PC-9 (cell line): ENCODE measurements at regions not wholly inside any gene's neighbourhood (a gene's known extent, or its start where the extent isn't known, plus 50 kb on each side); places are given as distances from the start of the nearest gene placed in this dataset.

Source experiments
- BruUV-seq: library from RNA; stranded (reverse); fragments of 400-500 nt; replicated peaks from 2 replicates; lab custom pipeline; 2021; lab: Mats Ljungman, UMichigan
- CTCF ChIA-PET: fragments of 300-600 bp; sonication (Branson Sonifier 250); formaldehyde crosslinking; loops from one replicate; lab custom pipeline; 2022; ENCODE audit warnings: antibody characterized with exemption; lab: Charles Lee
- POLR2A ChIA-PET: fragments of 300-600 bp; sonication (Branson Sonifier 250); formaldehyde crosslinking; loops from one replicate; lab custom pipeline; 2022; ENCODE audit warnings: antibody characterized with exemption; ENCODE audit not compliant: unreplicated experiment; lab: Charles Lee
- DNase-seq, 2 experiments: peaks; one replicate each; pipeline versions ENCODE4 v3.0.0 to v3.0.0-alpha.2; 2015 to 2022; ENCODE audit warnings: mixed read lengths in 1 of 2
- H2AFZ ChIP-seq: fragments of 200-600 bp; sonication (generic); 2 replicates; pipeline ENCODE4 v1.8.1; 2017; ENCODE audit warnings: antibody characterized with exemption
- H3F3A ChIP-seq: fragments of 200-600 bp; sonication (generic); 2 replicates; pipeline ENCODE4 v1.8.1; 2017; ENCODE audit warnings: antibody characterized with exemption, mild to moderate bottlenecking, low read depth; ENCODE audit not compliant: insufficient read depth
- H3K27ac ChIP-seq: fragments of 200-600 bp; sonication (generic); 2 replicates; pipeline ENCODE4 v1.6.1; 2016; ENCODE audit warnings: mixed run types
- H3K27me3 ChIP-seq: fragments of 200-600 bp; sonication (generic); 2 replicates; pipeline ENCODE4 v1.6.1; 2016; ENCODE audit warnings: low read depth, mixed run types; ENCODE audit not compliant: insufficient read depth
- H3K36me3 ChIP-seq: fragments of 200-600 bp; sonication (generic); 2 replicates; pipeline ENCODE4 v1.6.1; 2016; ENCODE audit warnings: low read depth, mixed run types
- H3K4me1 ChIP-seq: fragments of 200-600 bp; sonication (generic); replicated peaks from 2 replicates; pipeline ENCODE4 v1.6.1; 2016; ENCODE audit warnings: mixed run types; ENCODE audit not compliant: insufficient read depth
- H3K4me2 ChIP-seq: fragments of 200-600 bp; sonication (generic); 2 replicates; pipeline ENCODE4 v1.6.1; 2017; ENCODE audit warnings: mixed run types
- H3K4me3 ChIP-seq: fragments of 200-600 bp; sonication (generic); 2 replicates; pipeline ENCODE4 v1.6.1; 2016; ENCODE audit warnings: mixed run types
- H3K79me2 ChIP-seq: fragments of 200-600 bp; sonication (generic); 2 replicates; pipeline ENCODE4 v1.6.1; 2017; ENCODE audit warnings: low read depth, mixed run types
- H3K9me2 ChIP-seq: fragments of 200-600 bp; sonication (generic); 2 replicates; pipeline ENCODE4 v1.8.1; 2017; ENCODE audit warnings: mild to moderate bottlenecking; ENCODE audit not compliant: insufficient read depth
- H3K9me3 ChIP-seq: fragments of 200-600 bp; sonication (generic); 2 replicates; pipeline ENCODE4 v1.8.1; 2016; ENCODE audit warnings: low read depth; ENCODE audit not compliant: insufficient read depth
- H4K20me1 ChIP-seq: fragments of 200-600 bp; sonication (generic); 2 replicates; pipeline ENCODE4 v1.8.1; 2017; ENCODE audit not compliant: insufficient read depth
- EZH2 ChIP-seq: fragments of 200-600 bp; sonication (generic); IDR thresholded peaks from 2 replicates; pipeline ENCODE4 v1.8.0; 2017; ENCODE audit warnings: antibody characterized with exemption, low read depth
- intact Hi-C: fragments of 100-400 bp; cut with micrococcal nuclease; formaldehyde crosslinking; loops from one replicate; pipeline ENCODE4 v1.10.0; 2022; ENCODE audit not compliant: unreplicated experiment
- TF ChIP-seq, protein P1 (sequence below): fragments of 200-600 bp; sonication (generic); conservative IDR thresholded peaks from 2 replicates; pipeline ENCODE4 v1.6.1; 2017; ENCODE audit warnings: mixed run types, antibody characterized with exemption, mild to moderate bottlenecking, moderate library complexity

DNA sequence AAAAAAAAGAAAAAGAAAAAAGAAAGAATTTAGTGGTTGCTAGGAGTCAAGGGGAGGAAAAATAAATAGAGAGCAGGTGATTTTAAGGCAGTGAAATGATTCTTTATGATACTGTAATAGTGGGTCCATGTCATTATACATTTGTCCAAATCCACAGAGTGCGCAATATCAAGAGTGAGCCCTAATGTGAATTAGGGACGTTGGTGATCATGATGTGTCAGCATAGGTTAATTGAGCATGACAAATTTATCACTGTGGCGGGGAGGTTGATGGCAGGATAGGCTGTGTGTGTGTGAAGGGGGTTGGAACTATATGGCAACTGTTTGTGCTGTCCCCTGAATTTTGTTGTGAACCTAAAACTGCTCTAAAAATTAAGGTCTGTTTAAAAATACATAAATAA is 357.8 kb downstream of the ICE1 start:
- POLR2A ChIA-PET: no interaction called here
- CTCF ChIA-PET: no interaction called here
- H3K36me3 ChIP-seq: no peaks in the 10 kb centered on the region
- no peaks in the 10 kb centered on the region for H3K79me2 ChIP-seq
- no peak for DNase-seq
- H3K9me2 ChIP-seq: no peaks in the 10 kb centered on the region
- H2AFZ ChIP-seq: no peak overlapping the region
- intact Hi-C loops: no loop called here
- TF ChIP-seq EZH2: no peak
- TF ChIP-seq, protein P1, sequence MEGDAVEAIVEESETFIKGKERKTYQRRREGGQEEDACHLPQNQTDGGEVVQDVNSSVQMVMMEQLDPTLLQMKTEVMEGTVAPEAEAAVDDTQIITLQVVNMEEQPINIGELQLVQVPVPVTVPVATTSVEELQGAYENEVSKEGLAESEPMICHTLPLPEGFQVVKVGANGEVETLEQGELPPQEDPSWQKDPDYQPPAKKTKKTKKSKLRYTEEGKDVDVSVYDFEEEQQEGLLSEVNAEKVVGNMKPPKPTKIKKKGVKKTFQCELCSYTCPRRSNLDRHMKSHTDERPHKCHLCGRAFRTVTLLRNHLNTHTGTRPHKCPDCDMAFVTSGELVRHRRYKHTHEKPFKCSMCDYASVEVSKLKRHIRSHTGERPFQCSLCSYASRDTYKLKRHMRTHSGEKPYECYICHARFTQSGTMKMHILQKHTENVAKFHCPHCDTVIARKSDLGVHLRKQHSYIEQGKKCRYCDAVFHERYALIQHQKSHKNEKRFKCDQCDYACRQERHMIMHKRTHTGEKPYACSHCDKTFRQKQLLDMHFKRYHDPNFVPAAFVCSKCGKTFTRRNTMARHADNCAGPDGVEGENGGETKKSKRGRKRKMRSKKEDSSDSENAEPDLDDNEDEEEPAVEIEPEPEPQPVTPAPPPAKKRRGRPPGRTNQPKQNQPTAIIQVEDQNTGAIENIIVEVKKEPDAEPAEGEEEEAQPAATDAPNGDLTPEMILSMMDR: no peak
- peaks cover 7% of the 10 kb centered on the region; the same call in 1 of the 2 replicates for H3K27me3 ChIP-seq
- no peak overlapping the region for H3K4me3 ChIP-seq
- H3K4me2 ChIP-seq: no peak overlapping the region
- H4K20me1 ChIP-seq: no peaks in the 10 kb centered on the region
- H3K4me1 ChIP-seq: no peaks in the 10 kb centered on the region
- no TSS peak for BruUV-seq
- no peaks in the 10 kb centered on the region for H3K9me3 ChIP-seq
- no peak overlapping the region for H3K27ac ChIP-seq
- H3F3A ChIP-seq: no peaks in the 10 kb centered on the region; the same call in 1 of the 2 replicates

DNA sequence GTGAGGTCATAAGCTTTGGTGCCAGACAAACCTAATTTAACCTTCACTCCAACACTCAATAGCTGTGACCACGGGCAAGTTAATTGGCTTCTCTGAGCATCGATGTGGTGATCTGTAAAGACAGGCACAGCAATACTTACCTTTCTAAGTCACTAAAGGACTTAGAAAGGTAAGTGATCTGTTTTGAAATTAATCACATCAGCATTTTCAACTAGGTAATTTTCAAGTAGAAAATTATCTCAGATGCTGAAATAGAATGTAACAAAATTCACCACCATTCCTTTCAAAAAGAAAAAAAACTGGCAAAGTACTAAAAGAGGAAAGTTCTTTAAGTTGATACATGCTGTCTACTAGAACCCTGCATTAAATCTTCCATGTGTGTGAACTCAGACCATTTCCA is 354.5 kb downstream of the ICE1 start:
- Histone ChIP-seq H2AFZ (no peak overlapping the region), H3F3A (no peaks in the 10 kb centered on the region; the same call in 1 of the 2 replicates), H4K20me1 (no peaks in the 10 kb centered on the region), H3K36me3 (no peaks in the 10 kb centered on the region), H3K27me3 (peaks cover 7% of the 10 kb centered on the region; the same call in 1 of the 2 replicates), H3K9me3 (no peaks in the 10 kb centered on the region), H3K79me2 (no peaks in the 10 kb centered on the region), H3K9me2 (no peaks in the 10 kb centered on the region), H3K4me2 (no peak overlapping the region), H3K4me3 (no peak overlapping the region), H3K4me1 (no peaks in the 10 kb centered on the region), H3K27ac (no peak overlapping the region)
- intact Hi-C loops: no loop called here
- TF ChIP-seq, protein P1: no peak
- no peak for TF ChIP-seq EZH2
- no peak for DNase-seq
- BruUV-seq: no TSS peak
- ChIA-PET POLR2A (no interaction called here), CTCF (no interaction called here)

DNA sequence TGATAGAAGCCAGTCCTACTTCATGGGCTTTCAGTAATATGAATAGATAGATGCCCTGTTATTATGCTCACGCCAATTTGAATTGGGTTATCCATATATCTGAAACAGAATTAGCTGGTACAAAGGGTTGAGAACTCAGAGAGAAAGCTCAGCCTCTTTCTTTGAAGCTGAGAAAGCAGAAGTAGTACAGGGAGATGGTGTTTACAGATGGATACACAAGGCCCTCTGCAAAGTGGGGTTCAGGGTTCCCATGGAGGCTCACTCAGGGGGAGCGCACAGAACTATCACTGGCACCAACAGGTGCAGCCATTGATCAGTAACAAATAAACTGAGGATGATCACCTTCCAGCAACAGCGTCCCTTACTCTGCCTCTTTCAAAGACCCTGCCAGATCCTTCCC is 349.7 kb downstream of the ICE1 start:
- no peaks in the 10 kb centered on the region for H3K4me1 ChIP-seq
- H3K27me3 ChIP-seq: peaks cover 25% of the 10 kb centered on the region
- intact Hi-C loops: no loop called here
- H4K20me1 ChIP-seq: no peaks in the 10 kb centered on the region
- H3F3A ChIP-seq: no peaks in the 10 kb centered on the region
- H3K27ac ChIP-seq: no peak overlapping the region
- POLR2A ChIA-PET: no interaction called here
- H3K9me3 ChIP-seq: no peaks in the 10 kb centered on the region
- no peak overlapping the region for H3K4me2 ChIP-seq
- BruUV-seq: no TSS peak
- DNase-seq: no peak
- H3K9me2 ChIP-seq: no peaks in the 10 kb centered on the region
- CTCF ChIA-PET: no interaction called here
- H3K4me3 ChIP-seq: no peak overlapping the region
- no peak overlapping the region for H2AFZ ChIP-seq
- H3K36me3 ChIP-seq: no peaks in the 10 kb centered on the region
- TF ChIP-seq, protein P1: no peak
- TF ChIP-seq EZH2: no peak
- H3K79me2 ChIP-seq: no peaks in the 10 kb centered on the region
